Fibroblast of lung (primary cell): ENCODE measurements at regions not wholly inside any gene's neighbourhood (a gene's known extent, or its start where the extent isn't known, plus 50 kb on each side); places are given as distances from the start of the nearest gene placed in this dataset.

Source experiments
- CTCF ChIP-seq, 2 donors: IDR thresholded peaks in 1 of 2; conservative IDR thresholded peaks in 1 of 2; 1 replicate in 1 of 2; 2 replicates in 1 of 2; pipeline ENCODE4 v1.5.1; 2011 to 2012; ENCODE audit warnings: low read length in 2 of 2, control low read depth in 1 of 2, inconsistent platforms in 1 of 2, low read depth in 1 of 2, mild to moderate bottlenecking in 1 of 2
- EZH2 ChIP-seq: IDR thresholded peaks from 2 replicates; pipeline ENCODE4 v1.5.1; 2012; ENCODE audit warnings: low read length, control low read depth, mild to moderate bottlenecking; ENCODE audit errors: missing control alignments

GRCh38 chr6:140537211-140537610 is 1162.8 kb upstream of the CITED2 start:
- TF ChIP-seq CTCF (conservative IDR thresholded peaks at IDR 0.05 in 1 of 2, IDR thresholded peaks at IDR 0.05 in 1 of 2; ENCODE audit: low read depth in 1 of 2, low read length in 2 of 2) (no peak), EZH2 (no peak)
